ENCODE measurements at regions not wholly inside any gene's neighbourhood (a gene's known extent, or its start where the extent isn't known, plus 50 kb on each side); places are given as distances from the start of the nearest gene placed in this dataset.

DNA sequence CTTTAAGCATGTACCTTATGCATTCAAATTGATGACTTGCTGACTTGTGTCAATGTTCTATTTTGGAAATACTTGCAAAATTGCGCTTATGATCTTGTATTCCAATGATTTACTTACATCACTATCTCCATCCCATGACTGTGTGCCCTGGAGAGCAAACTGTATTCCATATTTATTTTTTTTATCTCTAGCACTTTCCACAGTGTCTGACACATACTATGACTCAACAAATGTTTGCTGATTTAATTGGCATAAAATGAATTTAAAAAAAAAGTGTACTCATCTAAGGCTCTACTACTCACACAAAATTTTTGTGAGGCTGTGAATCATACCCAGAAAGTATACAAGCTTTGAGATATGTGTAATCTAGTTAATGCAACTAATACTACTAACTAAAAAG lies 1066.8 kb upstream of the ADGRL3 start:
- Histone ChIP-seq H3K4me3 (no peak overlapping the region), H3K4me1 (no peaks in the 10 kb centered on the region), H3K9me3 (no peaks in the 10 kb centered on the region), H3K27ac (no peak overlapping the region), H3K36me3 (no peaks in the 10 kb centered on the region), H3K27me3 (no peaks in the 10 kb centered on the region)
- intact Hi-C loops (cut with DNase I), result no loop called here
- ATAC-seq, result no peak
- TF ChIP-seq POLR2A (IDR thresholded peaks at IDR 0.05), result no peak
- TF ChIP-seq, protein P1, sequence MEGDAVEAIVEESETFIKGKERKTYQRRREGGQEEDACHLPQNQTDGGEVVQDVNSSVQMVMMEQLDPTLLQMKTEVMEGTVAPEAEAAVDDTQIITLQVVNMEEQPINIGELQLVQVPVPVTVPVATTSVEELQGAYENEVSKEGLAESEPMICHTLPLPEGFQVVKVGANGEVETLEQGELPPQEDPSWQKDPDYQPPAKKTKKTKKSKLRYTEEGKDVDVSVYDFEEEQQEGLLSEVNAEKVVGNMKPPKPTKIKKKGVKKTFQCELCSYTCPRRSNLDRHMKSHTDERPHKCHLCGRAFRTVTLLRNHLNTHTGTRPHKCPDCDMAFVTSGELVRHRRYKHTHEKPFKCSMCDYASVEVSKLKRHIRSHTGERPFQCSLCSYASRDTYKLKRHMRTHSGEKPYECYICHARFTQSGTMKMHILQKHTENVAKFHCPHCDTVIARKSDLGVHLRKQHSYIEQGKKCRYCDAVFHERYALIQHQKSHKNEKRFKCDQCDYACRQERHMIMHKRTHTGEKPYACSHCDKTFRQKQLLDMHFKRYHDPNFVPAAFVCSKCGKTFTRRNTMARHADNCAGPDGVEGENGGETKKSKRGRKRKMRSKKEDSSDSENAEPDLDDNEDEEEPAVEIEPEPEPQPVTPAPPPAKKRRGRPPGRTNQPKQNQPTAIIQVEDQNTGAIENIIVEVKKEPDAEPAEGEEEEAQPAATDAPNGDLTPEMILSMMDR (IDR thresholded peaks at IDR 0.05), result no peak
- WGBS (ENCODE audit: insufficient coverage, low coverage, low lambda C conversion rate, missing lambda C conversion rate), result 73% methylated on average over 1 of the region's 1 CpG
- DNase-seq, result no peak

DNA sequence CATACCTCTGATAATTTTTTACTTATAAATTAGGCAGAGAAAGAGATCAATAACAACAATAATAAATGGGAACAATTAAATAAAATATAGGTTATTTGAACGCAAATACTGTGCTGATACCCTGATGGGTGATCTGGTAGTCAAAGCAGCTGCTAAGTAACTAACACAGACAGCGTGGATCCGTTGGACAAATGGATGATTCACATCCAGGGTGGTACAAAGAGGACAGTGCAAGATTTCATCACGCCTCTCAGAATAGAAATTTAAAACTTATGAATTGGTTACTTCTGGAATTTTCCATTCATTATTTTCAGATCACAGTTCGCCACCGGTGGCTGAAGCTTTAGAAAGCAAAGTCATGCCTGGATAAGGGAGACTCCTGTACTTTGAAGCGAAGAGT lies 1066.0 kb upstream of the ADGRL3 start:
- TF ChIP-seq, protein P1 (IDR thresholded peaks at IDR 0.05), result no peak
- TF ChIP-seq POLR2A (IDR thresholded peaks at IDR 0.05), result no peak
- H3K36me3 ChIP-seq, result no peaks in the 10 kb centered on the region
- no peaks in the 10 kb centered on the region for H3K9me3 ChIP-seq
- no peaks in the 10 kb centered on the region for H3K27me3 ChIP-seq
- ATAC-seq (no peak), DNase-seq (no peak)
- no peak overlapping the region for H3K4me3 ChIP-seq
- WGBS (ENCODE audit: insufficient coverage, low coverage, low lambda C conversion rate, missing lambda C conversion rate), result 63% methylated on average over 7 of the region's 7 CpGs
- no peaks in the 10 kb centered on the region for H3K4me1 ChIP-seq
- H3K27ac ChIP-seq, result no peak overlapping the region
- intact Hi-C loops (cut with DNase I), result no loop called here

DNA sequence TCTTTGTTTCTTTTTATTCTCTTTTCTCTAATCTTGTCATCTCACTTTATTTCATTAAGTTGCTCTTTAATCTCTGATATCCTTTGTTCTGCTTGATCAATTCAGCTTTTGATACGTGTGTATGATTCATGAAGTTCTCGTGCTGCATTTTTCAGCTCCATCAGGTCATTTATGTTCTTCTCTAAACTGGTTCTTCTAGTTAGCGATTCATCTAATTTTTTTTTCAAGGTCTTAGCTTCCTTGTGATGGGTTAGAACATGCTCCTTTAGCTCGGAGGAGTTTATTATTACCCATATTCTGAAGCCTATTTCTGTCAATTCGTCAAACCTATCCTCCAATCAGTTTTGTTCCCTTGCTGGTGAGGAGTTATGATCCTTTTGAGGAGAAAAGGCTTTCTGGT lies 1045.0 kb upstream of the ADGRL3 start:
- H3K4me3 ChIP-seq, result no peak overlapping the region
- H3K36me3 ChIP-seq, result no peaks in the 10 kb centered on the region
- intact Hi-C loops (cut with DNase I), result no loop called here
- ATAC-seq (no peak), DNase-seq (no peak)
- H3K27ac ChIP-seq, result no peak overlapping the region
- H3K9me3 ChIP-seq, result no peaks in the 10 kb centered on the region
- 51% methylated on average over 5 of the region's 5 CpGs for WGBS (ENCODE audit: insufficient coverage, low coverage, low lambda C conversion rate, missing lambda C conversion rate)
- H3K4me1 ChIP-seq, result no peaks in the 10 kb centered on the region
- H3K27me3 ChIP-seq, result no peaks in the 10 kb centered on the region
- no peak for TF ChIP-seq POLR2A (IDR thresholded peaks at IDR 0.05)
- TF ChIP-seq, protein P1 (IDR thresholded peaks at IDR 0.05), result no peak

DNA sequence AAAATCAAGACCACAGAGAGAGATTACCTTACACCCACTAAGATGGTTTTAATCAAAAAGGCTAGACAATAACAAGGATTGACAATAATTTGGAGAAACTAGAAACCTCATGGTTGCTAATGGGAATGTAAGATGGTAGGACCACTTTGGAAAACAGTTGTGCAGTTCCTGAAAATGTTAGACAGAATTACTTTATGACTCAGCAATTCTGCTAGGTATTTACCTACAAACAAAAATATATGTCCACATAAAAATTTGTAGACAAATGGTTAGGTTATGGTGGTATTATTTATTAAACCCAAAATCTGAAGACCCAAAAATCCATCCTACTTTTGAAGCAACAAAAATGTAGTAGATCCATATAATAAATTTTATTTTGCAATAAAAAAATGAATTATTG lies 1027.0 kb upstream of the ADGRL3 start:
- Histone ChIP-seq H3K4me3 (no peak overlapping the region), H3K9me3 (no peaks in the 10 kb centered on the region), H3K4me1 (no peaks in the 10 kb centered on the region), H3K27ac (no peak overlapping the region), H3K27me3 (no peaks in the 10 kb centered on the region), H3K36me3 (no peaks in the 10 kb centered on the region)
- TF ChIP-seq POLR2A (IDR thresholded peaks at IDR 0.05), result no peak
- TF ChIP-seq, protein P1 (IDR thresholded peaks at IDR 0.05), result no peak
- ATAC-seq, result no peak
- no peak for DNase-seq
- intact Hi-C loops (cut with DNase I), result no loop called here

DNA sequence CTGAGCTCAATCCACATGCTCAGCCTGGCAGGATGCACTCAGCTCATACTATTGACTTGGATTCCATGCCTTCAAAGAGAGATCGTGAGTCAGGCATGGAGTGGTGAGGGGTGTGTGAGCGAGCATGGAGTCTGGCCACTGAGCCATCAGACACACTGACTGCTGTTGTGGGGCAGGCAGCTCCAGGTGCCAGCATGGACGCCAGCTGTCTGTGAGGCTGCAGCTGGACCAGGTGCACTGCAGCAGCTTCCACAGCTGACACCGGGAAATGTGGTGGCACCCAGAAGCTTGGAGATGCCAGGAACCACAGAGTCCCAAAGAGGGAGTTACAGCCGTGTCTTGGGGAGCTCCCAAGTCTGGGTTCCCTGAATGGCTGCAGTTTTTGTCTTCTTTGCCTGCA lies 1026.4 kb upstream of the ADGRL3 start:
- TF ChIP-seq POLR2A (IDR thresholded peaks at IDR 0.05), result no peak
- TF ChIP-seq, protein P1 (IDR thresholded peaks at IDR 0.05), result no peak
- Histone ChIP-seq H3K27ac (no peak overlapping the region), H3K36me3 (no peaks in the 10 kb centered on the region), H3K27me3 (no peaks in the 10 kb centered on the region), H3K9me3 (no peaks in the 10 kb centered on the region), H3K4me3 (no peak overlapping the region), H3K4me1 (no peaks in the 10 kb centered on the region)
- no CpG with 5 or more reads among the region's 5 CpGs for WGBS (ENCODE audit: insufficient coverage, low coverage, low lambda C conversion rate, missing lambda C conversion rate)
- no peak for DNase-seq
- ATAC-seq, result no peak
- intact Hi-C loops (cut with DNase I), result no loop called here

Measured in right lobe of liver (tissue), 6 donors.